HG02938 (cell line): ENCODE measurements at regions not wholly inside any gene's neighbourhood (a gene's known extent, or its start where the extent isn't known, plus 50 kb on each side); places are given as distances from the start of the nearest gene placed in this dataset.

Experiments
- ATAC-seq: cut with Tn5 transposase; IDR thresholded peaks from one replicate; pipeline ENCODE4 v1.9.1; 2021; ENCODE audit warnings: mild to moderate bottlenecking, moderate library complexity; ENCODE audit not compliant: unreplicated experiment

DNA sequence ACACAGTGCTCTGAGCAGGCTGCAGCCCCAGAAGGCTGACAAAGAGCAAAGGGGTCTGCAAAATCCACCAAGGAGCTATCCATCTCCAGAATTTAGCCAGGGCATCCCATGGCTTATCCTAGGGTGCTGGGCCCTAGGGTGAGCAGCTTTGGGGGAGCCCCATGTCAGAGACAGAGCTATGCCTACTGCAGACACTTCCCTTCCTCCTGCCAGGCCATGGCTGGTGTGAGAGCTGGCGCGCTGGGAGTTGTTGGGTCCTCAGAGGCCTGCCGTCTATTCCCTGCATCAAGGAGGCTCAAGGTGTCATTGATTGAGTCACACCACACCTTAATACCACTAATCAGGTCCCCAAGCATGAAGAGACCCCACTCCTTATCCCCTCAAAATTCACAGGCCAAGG is 85.3 kb upstream of the TP53I11 start:
- no peak for ATAC-seq

GRCh38 chr11:45036733-45037132 is 86.0 kb upstream of the TP53I11 start:
- no peak for ATAC-seq

- no peak for ATAC-seq
Measured at GRCh38 chr11:45037434-45038005, 86.8 kb upstream of the TP53I11 start.

GRCh38 chr11:45038923-45039322 is 88.2 kb upstream of the TP53I11 start:
- no peak for ATAC-seq

DNA sequence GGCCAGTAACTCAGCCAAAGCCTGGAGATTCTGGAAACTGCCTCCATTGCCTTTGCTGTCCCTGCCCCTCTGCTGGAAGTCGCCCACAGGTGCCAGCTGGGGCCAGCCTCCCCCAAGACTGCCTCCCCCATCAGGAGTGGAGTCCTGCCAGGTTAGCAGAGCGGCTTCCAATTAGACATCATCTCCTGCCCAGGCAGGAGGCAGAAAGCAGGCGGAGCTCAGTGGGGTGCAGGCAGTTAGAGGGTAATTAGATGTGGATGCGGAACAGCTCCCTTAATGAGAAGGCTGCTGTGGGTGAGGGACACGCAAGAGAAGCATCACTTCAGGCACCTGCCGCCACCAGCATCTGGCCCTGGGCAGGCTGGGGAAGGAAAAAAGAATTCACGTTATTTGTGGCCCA is 90.9 kb upstream of the TP53I11 start:
- no peak for ATAC-seq

- no peak for ATAC-seq
Measured at GRCh38 chr11:45042560-45042959, 91.9 kb upstream of the TP53I11 start.

DNA sequence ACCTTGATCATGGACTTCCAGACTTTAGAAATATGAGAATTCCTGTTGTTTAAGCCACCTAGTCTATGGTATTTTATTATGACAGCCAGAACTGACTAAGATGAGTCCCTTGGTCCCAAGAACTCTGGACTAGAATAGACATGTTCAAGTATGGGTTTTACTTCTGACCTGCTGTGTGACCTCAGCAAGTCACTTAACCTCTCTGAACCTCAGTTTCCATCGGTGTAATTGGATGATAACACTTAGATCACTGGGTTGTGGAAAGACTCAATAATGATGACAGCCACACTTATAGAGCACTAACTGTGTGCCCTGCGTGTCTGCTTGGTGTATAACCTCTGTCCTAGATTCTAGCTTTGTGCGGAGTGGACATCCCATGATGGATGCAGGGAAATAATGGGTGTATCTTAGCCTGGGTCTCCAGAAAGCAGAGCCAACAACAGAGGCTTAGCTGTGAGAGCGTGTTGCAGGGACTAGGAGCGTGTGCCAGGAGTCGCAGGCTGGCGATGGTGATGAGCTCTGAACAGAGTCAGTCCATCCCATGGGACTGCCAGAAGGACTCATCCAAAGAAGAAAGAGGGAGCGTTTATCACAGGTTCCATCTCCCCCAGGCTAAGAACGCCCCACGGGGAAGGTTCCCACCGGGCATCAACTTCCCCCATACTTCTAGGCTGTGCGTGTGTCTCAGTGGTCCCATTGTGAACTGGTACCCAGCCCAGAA is 93.2 kb upstream of the TP53I11 start:
- ATAC-seq, result no peak

DNA sequence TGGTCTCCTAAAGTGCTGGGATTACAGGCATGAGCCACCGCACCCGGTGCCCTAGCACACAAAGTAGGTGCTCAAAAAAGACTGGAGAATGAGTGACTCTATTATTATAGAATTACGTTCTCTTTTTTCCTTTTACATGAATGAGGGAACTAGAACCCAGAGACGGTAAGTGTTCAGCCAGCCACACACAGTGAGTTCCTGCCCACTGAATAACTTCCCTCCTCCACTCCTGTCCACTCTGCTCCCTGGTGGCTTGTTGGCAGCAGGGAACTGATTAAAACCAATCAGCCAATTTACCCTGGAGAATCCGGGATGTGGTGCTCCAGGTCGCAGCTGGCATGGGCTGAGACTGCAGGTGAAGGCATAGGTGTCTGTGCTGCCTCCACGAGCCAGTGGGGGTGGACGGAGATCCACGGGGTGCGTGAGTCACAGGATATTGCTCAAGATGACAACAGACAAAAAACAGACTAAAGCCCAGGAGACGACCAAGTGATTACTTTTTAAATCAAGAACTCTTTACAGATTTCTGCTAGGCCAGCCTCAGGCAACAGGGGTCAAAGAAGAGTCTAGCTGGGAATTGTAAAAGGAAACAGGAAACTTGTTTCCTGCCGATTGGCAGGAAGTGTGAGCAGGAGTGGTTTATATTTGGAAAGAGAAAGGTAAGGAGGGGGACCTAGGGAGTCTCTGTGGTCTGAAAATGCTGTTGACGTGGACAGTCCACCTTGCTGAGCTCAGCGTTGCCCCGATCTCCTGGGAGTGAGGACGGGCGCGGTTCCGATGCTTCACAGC is 95.2 kb upstream of the TP53I11 start:
- ATAC-seq, result no peak

- no peak for ATAC-seq
Measured at GRCh38 chr11:45048313-45048841, 97.7 kb upstream of the TP53I11 start.

DNA sequence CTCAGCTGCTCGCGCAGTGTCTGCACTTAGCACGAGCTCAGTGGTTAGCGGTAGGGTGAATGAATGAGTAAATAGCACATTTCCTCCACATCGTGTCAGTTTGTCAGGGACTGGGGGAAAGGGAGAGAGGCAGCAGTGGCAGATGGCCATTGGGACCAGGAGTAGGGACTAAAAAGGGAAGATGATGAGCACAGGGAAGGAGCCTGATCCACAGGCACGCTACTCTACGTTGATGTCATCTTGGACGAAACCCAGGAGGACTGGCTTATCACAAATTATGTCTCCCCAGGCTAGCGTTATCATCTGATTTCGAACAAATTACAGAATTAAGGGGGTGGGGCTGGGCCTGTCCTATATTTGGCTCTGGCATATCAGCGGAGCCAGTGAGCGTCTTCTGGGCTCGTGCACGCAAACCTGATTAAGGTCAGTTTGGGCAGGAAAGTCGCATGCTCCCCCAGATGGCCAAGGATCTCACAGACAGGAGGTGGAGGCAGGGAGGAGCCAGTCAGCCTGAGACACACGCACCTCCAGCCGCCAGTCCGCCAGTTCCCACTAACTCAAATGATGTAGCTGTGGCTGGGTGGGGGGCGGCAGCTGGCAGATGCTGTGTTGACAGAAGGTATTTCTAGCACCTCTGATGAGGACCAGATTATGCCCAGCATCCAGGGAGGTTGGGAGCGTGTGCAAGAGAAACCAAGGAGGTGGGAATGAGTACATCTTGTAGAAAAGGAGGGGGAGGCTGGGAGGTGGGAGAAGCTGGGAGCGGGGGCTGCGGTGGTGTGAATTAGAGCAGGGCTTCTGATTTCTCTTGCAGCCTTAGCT is 97.4 kb upstream of the PRDM11 start:
- ATAC-seq, result no peak

DNA sequence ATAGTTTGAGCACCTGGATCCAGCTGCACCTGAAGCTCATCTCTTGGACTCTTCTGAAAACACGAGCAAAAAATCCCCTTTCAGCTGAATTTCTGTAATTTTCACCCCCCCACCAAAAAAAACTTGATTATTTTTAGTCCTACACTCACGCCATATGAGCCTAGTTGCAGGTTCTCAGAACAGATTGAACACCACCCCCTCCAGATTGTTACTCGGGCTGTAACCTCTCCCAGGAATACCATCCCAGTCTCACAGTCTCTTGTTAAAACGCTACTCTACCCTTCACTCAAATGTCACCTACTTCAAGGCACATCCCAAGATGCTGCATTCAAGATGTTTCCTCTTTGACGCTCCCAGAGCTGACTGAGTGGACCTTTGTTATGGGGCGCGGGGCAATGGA is 96.3 kb upstream of the PRDM11 start:
- ATAC-seq, result no peak

GRCh38 chr11:45051621-45052020 is 94.8 kb upstream of the PRDM11 start:
- ATAC-seq, result no peak

DNA sequence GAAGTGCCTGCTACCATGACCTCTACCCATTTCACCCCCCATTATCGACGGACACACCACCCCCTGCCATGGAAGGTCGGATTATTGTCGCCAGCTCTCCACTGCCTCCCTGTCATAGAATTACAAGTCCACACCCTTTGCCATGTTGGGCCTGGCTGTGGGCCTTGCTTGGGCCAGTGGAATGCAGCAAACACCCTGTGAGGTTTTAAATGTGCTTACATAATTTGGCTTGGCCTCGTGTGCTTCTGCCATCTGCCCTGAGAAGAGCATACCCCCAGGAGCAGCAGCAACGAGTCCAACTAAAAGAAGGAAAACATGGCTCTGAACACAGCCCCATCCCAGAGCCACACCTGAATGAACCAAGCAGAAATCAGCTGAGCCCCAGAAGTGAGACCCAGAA is 94.1 kb upstream of the PRDM11 start:
- no peak for ATAC-seq

- ATAC-seq, result no peak
Measured at GRCh38 chr11:45053736-45054446, 92.5 kb upstream of the PRDM11 start.

GRCh38 chr11:45054956-45055355 is 91.5 kb upstream of the PRDM11 start:
- ATAC-seq, result no peak

GRCh38 chr11:45056529-45056928 is 89.9 kb upstream of the PRDM11 start:
- no peak for ATAC-seq

GRCh38 chr11:45057938-45058646 is 88.3 kb upstream of the PRDM11 start:
- no peak for ATAC-seq

DNA sequence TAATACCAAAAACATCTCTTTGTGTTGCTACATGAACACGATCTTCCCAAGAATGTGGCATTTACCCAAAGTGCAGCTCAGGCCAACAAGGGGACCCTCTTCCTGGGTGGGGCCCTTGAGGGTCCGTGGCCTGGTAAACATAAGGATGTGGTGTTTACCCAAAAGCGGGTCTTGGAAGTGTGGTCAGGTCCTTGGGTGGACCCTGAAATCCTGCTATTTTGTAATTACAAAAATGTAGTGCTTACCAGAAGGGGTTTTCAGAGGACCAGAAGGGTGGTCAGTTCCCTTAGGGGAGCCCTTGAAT is 87.8 kb upstream of the PRDM11 start:
- ATAC-seq, result no peak

DNA sequence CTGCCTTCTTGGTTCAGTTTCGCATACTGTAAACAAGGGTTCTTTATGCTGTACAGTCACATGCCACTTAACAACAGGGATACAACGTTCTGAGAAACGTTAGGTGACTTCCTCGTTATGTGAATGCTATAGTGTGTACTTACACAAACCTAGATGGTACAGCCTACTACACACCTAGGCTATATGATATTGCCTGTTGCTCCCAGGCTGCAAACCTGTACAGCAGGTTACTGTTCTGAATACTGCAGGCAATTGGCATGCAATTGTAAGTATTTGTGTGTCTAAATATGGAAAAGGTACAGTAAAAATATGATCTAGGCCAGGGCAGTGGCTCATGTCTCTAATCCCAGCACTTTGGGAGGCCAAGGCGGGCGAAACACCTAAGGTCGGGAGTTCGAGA is 85.7 kb upstream of the PRDM11 start:
- ATAC-seq, result no peak

- no peak for ATAC-seq
Measured at GRCh38 chr11:45061641-45062040, 84.8 kb upstream of the PRDM11 start.
